A673 (cell line): ENCODE measurements at regions not wholly inside any gene's neighbourhood (a gene's known extent, or its start where the extent isn't known, plus 50 kb on each side); places are given as distances from the start of the nearest gene placed in this dataset.

Experiments
- CTCF ChIP-seq: fragments of 300-800, 200-600 bp; sonication (generic); conservative IDR thresholded peaks from 2 replicates; pipeline ENCODE4 v1.5.1; 2017; ENCODE audit warnings: low read depth, mild to moderate bottlenecking, antibody characterized with exemption, low read length, moderate library complexity, mixed read lengths
- EZH2 ChIP-seq: fragments of 200-600 bp; sonication (generic); IDR thresholded peaks from 2 replicates; pipeline ENCODE4 v1.6.1; 2017; ENCODE audit warnings: borderline replicate concordance, low read depth, mild to moderate bottlenecking, mixed read lengths, antibody characterized with exemption, low read length; ENCODE audit not compliant: poor library complexity, severe bottlenecking

- TF ChIP-seq CTCF (no peak), EZH2 (no peak)
Observed at GRCh38 chr20:12902992-12903391, 105.8 kb upstream of the SPTLC3 start.
